ENCODE measurements at regions not wholly inside any gene's neighbourhood (a gene's known extent, or its start where the extent isn't known, plus 50 kb on each side); places are given as distances from the start of the nearest gene placed in this dataset.
"Not testable (repeated sequence)": the region's sequence is repeated elsewhere in the genome, so short reads cannot be mapped to it uniquely, and the experiment has no call there.

DNA sequence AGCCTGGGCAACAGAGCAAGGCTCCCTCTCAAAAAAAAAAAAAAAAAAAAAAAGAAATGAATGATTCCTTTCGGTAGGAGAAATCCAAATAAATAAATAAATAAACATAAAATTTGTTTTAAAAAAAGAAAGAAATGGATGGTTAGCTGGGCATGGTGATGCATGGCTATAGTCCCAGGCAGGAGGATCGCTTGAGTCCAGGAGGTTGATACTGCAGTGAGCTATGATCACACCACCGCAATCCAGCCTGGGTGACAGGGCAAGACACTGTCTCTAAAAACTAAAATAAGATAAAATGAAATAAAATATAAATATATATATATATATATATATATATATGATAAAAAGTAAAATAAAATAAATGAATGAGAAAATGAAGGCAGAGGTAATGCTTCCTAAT lies 264.1 kb downstream of the GOLGA6L6 start:
- not testable (repeated sequence) for FAIRE-seq; DNase-seq (ENCODE audit: extremely low spot score, insufficient read length, low read depth)

DNA sequence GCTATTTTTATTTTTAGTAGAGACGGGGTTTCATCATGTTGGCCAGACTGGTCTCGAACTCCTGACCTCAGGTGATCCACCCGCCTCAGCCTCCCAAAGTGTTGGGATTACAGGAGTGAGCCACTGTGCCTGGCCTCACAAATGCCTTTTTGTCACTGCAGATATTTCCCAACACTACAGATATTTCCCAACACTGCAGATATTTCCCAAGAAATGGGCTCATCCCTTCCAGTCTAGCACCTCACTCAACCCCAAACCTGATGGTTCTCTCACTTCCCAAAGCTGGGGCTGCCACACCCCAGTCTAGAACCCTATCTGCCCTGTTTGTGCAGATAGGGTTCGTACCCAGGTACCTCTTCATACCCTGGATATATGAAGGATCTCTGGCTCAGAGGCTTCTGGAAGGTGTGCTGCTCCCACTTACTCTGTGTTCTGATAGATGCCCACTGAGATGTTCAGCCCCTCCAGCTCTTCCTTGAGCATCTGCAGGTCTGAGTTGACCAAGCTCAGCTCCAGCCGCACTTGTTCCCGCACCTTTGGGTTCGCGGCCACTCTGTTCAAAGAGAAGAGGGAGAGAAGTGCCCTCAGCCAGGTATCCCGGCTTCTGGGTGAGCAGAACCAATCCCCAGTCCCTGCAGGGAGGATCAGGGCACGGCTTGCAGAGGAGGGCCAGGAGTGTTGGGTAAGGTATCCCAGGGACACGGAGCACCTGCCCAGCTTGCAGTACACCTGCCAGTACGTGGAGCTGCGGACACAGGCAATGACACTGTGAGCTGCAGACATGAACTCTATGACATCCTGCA lies 265.1 kb downstream of the GOLGA6L6 start:
- not testable (repeated sequence) for FAIRE-seq

GRCh38 chr15:20275373-20275967 lies 266.1 kb downstream of the GOLGA6L6 start:
- not testable (repeated sequence) for DNase-seq (ENCODE audit: extremely low spot score, insufficient read length, low read depth); FAIRE-seq

More for the DNA sequence above, 265.1 kb downstream of the GOLGA6L6 start:
- DNase-seq (ENCODE audit: extremely low spot score, insufficient read length, low read depth): not testable (repeated sequence)

- FAIRE-seq (no peak), DNase-seq (ENCODE audit: extremely low spot score, insufficient read length, low read depth) (no peak)
Observed at GRCh38 chr15:20272422-20273184, 269.0 kb downstream of the GOLGA6L6 start.

GRCh38 chr15:20271647-20272046 lies 270.0 kb downstream of the GOLGA6L6 start:
- no peak for FAIRE-seq
- DNase-seq (ENCODE audit: extremely low spot score, insufficient read length, low read depth): no peak

DNA sequence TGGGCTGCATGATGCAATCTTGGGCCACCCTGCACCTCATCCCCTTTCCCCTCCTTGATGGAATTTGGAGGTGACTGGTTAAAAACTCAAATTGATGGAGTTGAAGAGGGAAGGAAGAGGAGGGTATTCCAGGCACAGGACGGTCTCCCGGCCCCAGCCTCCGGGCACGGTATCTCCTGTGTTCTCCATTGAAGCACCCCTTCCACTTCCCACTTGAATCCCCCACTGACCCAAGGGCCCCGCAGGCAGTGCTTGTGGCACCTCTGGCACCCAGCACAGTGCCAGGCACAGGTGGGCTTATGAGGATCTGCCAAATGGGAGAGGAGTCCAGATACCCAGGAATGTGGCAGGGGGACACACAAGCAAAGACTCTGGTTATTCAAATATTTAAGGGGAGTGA lies 271.6 kb downstream of the GOLGA6L6 start:
- not testable (repeated sequence) for DNase-seq (ENCODE audit: extremely low spot score, insufficient read length, low read depth); FAIRE-seq

GRCh38 chr15:20267996-20268395 lies 273.6 kb downstream of the GOLGA6L6 start:
- FAIRE-seq; DNase-seq (ENCODE audit: extremely low spot score, insufficient read length, low read depth): not testable (repeated sequence)

DNA sequence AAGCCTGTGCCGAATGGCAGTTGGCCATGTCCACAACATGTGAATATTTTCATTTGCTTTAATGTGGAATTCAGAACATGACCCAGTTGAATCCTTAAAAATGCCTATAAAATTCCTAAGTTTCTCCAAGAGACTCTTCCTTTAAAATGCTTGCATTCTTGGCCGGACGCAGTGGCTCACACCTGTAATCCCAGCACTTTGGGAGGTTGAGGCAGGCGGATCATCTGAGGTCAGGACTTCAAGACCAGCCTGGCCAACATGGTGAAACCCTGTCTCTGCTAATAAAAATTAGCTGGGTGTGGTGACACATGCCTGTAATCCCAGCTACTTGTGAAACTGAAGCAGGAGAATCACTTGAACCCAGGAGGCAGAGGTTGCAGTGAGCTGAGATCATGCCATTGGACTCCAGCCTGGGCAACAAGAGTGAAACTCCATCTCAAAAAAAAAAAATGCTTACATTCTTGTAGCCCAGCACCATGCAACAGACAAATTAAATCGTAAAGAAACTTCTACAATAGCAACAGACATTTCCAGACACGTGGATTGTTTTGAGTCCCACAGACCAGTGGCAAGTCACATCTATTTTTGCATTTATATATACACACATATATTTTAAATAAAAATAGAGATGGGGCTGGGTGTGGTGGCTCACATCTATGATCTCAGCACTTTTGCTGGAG lies 274.4 kb downstream of the GOLGA6L6 start:
- DNase-seq (ENCODE audit: extremely low spot score, insufficient read length, low read depth); FAIRE-seq: not testable (repeated sequence)

- DNase-seq (ENCODE audit: extremely low spot score, insufficient read length, low read depth); FAIRE-seq: not testable (repeated sequence)
Observed at GRCh38 chr15:20265710-20266109, 275.9 kb downstream of the GOLGA6L6 start.

- not testable (repeated sequence) for DNase-seq (ENCODE audit: extremely low spot score, insufficient read length, low read depth); FAIRE-seq
Observed at GRCh38 chr15:20261321-20262280, 280.0 kb downstream of the GOLGA6L6 start.

DNA sequence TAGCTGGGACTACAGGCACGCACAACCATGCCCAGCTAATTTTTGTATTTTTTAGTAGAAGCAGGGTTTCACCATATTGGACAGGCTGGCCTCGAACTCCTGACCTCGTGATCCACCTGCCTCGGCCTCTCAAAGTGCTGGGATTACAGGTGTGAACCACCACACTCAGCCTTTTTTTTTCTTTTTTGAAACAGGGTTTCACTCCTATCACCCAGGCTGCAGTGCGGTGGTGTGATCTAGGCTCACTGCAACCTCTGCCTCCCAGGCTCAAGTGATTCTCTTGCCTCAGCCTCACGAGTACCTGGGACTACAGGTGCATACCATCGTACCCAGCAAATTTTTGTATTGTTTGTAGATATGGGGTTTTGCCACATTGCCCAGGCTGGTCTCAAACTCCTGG lies 280.9 kb downstream of the GOLGA6L6 start:
- FAIRE-seq; DNase-seq (ENCODE audit: extremely low spot score, insufficient read length, low read depth): not testable (repeated sequence)

- not testable (repeated sequence) for FAIRE-seq; DNase-seq (ENCODE audit: extremely low spot score, insufficient read length, low read depth)
Observed at GRCh38 chr15:20259559-20260190, 281.9 kb downstream of the GOLGA6L6 start.

- not testable (repeated sequence) for FAIRE-seq; DNase-seq (ENCODE audit: extremely low spot score, insufficient read length, low read depth)
Observed at GRCh38 chr15:20256394-20256793, 285.2 kb downstream of the GOLGA6L6 start.

DNA sequence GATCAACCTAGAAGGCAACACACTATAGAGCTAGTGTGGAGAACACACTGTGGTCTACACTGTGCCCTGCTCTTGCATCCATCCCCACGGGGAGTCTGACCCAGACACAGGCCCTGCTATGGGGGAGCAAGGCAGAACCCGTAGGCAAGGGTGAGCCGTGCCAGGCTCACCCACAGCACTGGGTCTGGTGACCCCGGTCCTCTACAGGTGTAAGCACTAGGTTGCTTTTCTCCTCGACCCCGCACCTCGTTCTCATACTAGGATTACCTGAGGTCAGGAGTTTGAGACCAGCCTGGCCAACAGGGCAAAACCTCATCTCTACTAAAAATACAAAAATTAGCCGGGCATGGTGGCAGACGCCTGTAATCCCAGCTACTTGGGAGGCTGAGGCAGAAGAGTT lies 286.0 kb downstream of the GOLGA6L6 start:
- not testable (repeated sequence) for FAIRE-seq; DNase-seq (ENCODE audit: extremely low spot score, insufficient read length, low read depth)

DNA sequence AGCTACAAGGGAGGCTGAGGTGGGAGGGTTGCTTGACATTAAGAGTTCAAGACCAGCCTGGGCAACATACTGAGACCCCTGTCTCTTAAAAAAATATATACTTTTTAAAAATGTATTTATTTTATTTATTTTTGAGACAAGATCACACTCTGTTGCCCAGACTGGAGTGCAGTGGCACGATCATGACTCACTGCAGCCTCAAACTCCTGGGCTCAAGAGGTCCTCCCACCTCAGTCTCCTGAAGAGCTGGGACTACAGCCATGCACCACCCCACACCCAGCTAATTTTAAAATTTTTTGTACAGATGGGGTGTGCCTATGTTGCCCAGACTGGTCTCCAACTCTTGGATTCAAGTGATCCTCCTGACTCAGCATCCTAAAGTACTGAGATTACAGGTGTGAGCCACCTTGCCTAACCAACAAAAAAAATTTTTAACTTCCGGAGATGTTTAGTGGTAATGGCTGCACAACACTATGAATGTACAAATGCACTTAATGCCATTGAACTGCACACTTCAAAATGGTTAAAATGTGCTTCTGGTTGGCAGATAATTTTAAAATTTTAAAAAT lies 288.5 kb downstream of the GOLGA6L6 start:
- not testable (repeated sequence) for DNase-seq (ENCODE audit: extremely low spot score, insufficient read length, low read depth); FAIRE-seq

- not testable (repeated sequence) for FAIRE-seq; DNase-seq (ENCODE audit: extremely low spot score, insufficient read length, low read depth)
Observed at GRCh38 chr15:20252040-20252439, 289.6 kb downstream of the GOLGA6L6 start.

DNA sequence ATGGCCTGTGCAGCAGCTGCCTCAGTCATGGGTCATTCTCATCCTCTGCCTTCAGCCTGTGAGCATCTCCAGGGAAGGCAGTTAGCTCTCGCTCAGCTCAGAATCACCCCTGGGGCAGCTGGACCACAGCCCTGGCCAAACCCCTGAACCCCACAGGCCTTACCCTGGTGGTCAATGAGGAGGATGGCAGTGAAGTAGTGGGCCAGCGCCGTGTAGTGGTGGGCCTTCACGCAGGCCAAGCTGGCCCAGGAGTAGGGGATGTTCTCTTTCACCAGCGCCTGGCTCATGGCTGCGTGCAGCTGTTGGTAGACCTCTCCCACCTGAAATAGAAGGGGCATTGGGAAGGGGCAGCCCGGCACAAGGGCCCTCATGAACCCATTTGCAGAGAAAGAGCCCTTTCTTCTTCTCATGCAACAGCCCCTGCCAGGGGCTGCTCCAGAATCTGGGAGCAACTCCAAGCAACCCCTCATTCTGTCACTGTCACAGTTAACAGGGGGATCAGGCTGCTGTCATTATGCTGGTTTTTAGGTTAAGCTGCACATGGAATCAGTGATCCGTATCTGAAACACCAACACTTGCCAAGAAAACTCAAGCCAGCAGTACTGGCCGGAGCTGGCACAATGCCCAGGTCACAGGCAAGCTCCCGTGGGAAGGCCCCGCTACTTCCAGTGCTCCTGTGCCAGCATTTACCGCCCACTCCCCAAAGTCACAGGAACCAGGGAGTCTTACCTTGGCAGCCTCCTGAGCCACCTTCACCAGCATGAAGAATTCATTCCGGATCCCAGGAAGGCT lies 290.2 kb downstream of the GOLGA6L6 start:
- DNase-seq (ENCODE audit: extremely low spot score, insufficient read length, low read depth); FAIRE-seq: not testable (repeated sequence)

Data from GM18507 (cell line).